H1 (cell line): ENCODE measurements at regions not wholly inside any gene's neighbourhood (a gene's known extent, or its start where the extent isn't known, plus 50 kb on each side); places are given as distances from the start of the nearest gene placed in this dataset.

ENCODE experiments used
- EGR1 ChIP-seq: IDR thresholded peaks from 2 replicates; pipeline ENCODE4 v1.6.1; 2011; ENCODE audit warnings: low read depth, low read length, borderline replicate concordance
- GTF2F1 ChIP-seq: IDR thresholded peaks from 2 replicates; pipeline ENCODE4 v1.6.1; 2012; ENCODE audit warnings: low read depth, low read length, improper control_type of control experiment, borderline replicate concordance
- MAX ChIP-seq: IDR thresholded peaks from 2 replicates; pipeline ENCODE4 v1.6.1; 2012; ENCODE audit warnings: inconsistent platforms
- RNF2 ChIP-seq: fragments of 200-900, 300-1000 bp; sonication (generic); IDR thresholded peaks from 2 replicates; pipeline ENCODE4 v1.7.1; 2016; ENCODE audit warnings: borderline replicate concordance, low read depth, mild to moderate bottlenecking, antibody characterized with exemption, low read length; ENCODE audit not compliant: poor library complexity, severe bottlenecking; ENCODE audit errors: missing control alignments

DNA sequence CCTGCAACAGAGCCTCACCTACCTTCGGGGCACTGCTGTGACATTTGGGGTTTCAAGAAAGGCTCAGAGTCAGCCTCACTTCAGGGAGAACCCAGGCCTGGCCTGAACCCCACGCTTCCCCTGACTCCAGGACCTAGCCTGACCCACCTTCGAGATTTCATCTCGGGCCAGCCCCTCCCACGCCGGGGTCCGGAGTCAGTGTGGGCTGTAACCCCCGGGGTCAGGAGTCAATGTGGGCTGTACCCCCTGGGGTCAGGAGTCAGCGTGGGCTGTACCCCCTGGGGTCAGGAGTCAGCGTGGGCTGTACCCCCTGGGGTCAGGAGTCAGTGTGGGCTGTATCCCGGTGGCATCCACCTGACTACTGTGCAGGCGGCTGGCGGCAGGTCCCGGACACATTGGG lies 183.0 kb upstream of the RAB4A start (continued):
- TF ChIP-seq RNF2 (no peak), MAX (no peak), EGR1 (no peak), GTF2F1 (no peak)
